H1 (cell line): ENCODE measurements at regions not wholly inside any gene's neighbourhood (a gene's known extent, or its start where the extent isn't known, plus 50 kb on each side); places are given as distances from the start of the nearest gene placed in this dataset.

Source experiments
- ATF2 ChIP-seq: IDR thresholded peaks from 2 replicates; pipeline ENCODE4 v1.6.1; 2012; ENCODE audit warnings: low read length, inconsistent platforms
- BACH1 ChIP-seq: IDR thresholded peaks from 2 replicates; pipeline ENCODE4 v1.6.1; 2012; ENCODE audit warnings: low read length, improper control_type of control experiment
- CHD1 ChIP-seq: IDR thresholded peaks from 2 replicates; pipeline ENCODE4 v1.6.1; 2012; ENCODE audit warnings: low read depth, low read length, improper control_type of control experiment
- CTCF ChIP-seq, 3 experiments: IDR thresholded peaks; 1 replicate in 2 of 3; 2 replicates in 1 of 3; pipeline versions ENCODE4 v1.5.1 to v1.6.1; 2011; ENCODE audit warnings: low read length in 3 of 3, mild to moderate bottlenecking in 3 of 3, inconsistent platforms in 2 of 3, low read depth in 1 of 3, moderate library complexity in 1 of 3; ENCODE audit not compliant: insufficient read depth in 1 of 3; ENCODE audit errors: control extremely low read depth in 1 of 3
- FOSL1 ChIP-seq: IDR thresholded peaks from 2 replicates; pipeline ENCODE4 v1.6.1; 2011; ENCODE audit warnings: mild to moderate bottlenecking, low read depth, low read length, moderate library complexity; ENCODE audit not compliant: insufficient read depth
- POLR2A ChIP-seq, 2 experiments: IDR thresholded peaks; 1 replicate in 1 of 2; 2 replicates in 1 of 2; pipeline ENCODE4 v1.6.1; 2011; ENCODE audit warnings: low read depth in 2 of 2, low read length in 2 of 2, mild to moderate bottlenecking in 2 of 2; ENCODE audit errors: control extremely low read depth in 1 of 2
- SIN3A ChIP-seq, 2 experiments: IDR thresholded peaks in 1 of 2; conservative IDR thresholded peaks in 1 of 2; 2 replicates each; pipeline ENCODE4 v1.6.1; 2011 to 2012; ENCODE audit warnings: low read length in 2 of 2, improper control_type of control experiment in 1 of 2, low read depth in 1 of 2, mild to moderate bottlenecking in 1 of 2
- SP1 ChIP-seq: IDR thresholded peaks from 2 replicates; pipeline ENCODE4 v1.6.1; 2011; ENCODE audit warnings: low read depth, low read length
- SRF ChIP-seq: IDR thresholded peaks from 2 replicates; pipeline ENCODE4 v1.6.1; 2011; ENCODE audit warnings: mild to moderate bottlenecking, low read depth, low read length, moderate library complexity
- TBP ChIP-seq: IDR thresholded peaks from 2 replicates; pipeline ENCODE4 v1.6.1; 2011; ENCODE audit warnings: low read depth, low read length, improper control_type of control experiment
- TCF12 ChIP-seq: IDR thresholded peaks from 2 replicates; pipeline ENCODE4 v1.6.1; 2011; ENCODE audit warnings: low read depth, mild to moderate bottlenecking, low read length

GRCh38 chr1:199448646-199449045 lies 578.9 kb upstream of the NR5A2 start:
- TF ChIP-seq CTCF (IDR thresholded peaks at IDR 0.05; ENCODE audit: control extremely low read depth in 1 of 3, insufficient read depth in 1 of 3, low read depth in 1 of 3, low read length in 3 of 3), result no peak
- TF ChIP-seq SRF, result no peak
- TF ChIP-seq SIN3A (conservative IDR thresholded peaks at IDR 0.05 in 1 of 2, IDR thresholded peaks at IDR 0.05 in 1 of 2; ENCODE audit: low read depth in 1 of 2, low read length in 2 of 2), result no peak
- TF ChIP-seq CHD1, result no peak
- TF ChIP-seq POLR2A (IDR thresholded peaks at IDR 0.05; ENCODE audit: control extremely low read depth in 1 of 2, low read depth in 2 of 2, low read length in 2 of 2), result no peak
- no peak for TF ChIP-seq SP1
- TF ChIP-seq TBP, result no peak
- no peak for TF ChIP-seq ATF2
- no peak for TF ChIP-seq TCF12
- no peak for TF ChIP-seq BACH1
- no peak for TF ChIP-seq FOSL1
